ENCODE measurements at regions not wholly inside any gene's neighbourhood (a gene's known extent, or its start where the extent isn't known, plus 50 kb on each side); places are given as distances from the start of the nearest gene placed in this dataset.
A peak's percentile ranks its signal among the peaks of the same experiment; 100 is the strongest.

DNA sequence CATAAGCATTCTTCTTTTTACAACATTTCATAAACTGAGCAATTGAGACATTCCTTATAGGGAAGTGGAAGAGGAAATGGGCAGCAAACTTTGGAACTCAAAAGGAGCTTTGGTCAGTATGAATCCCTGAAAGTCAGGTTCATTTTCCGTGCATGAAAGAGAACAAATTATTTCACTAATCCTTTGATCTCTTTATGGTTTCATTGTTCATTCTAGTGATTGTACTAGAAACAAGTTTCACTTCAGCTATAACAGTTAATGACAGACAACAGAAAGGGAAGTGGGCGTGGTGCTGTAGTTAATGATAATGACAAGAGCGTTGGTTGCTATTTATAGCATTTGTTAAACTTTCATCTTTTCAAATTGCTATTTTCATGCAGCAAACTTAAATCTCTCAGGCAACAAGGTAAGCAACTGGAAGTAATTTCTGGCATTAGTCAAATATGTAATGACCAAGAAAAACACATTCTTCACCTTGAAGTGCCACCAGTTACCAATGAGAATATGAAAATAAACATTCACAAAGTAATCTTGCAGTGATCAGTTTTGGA lies 98.4 kb downstream of the AREG start:
- intact Hi-C loops (cut with micrococcal nuclease; ENCODE audit: unreplicated experiment), result no loop called here
- H3K9me2 ChIP-seq (ENCODE audit: insufficient read depth, low read length), result no peaks in the 10 kb centered on the region
- H3K36me3 ChIP-seq (ENCODE audit: insufficient read depth, low read length), result no peaks in the 10 kb centered on the region
- peak; percentile 1 for DNase-seq (ENCODE audit: low spot score)
- TF ChIP-seq EZH2phosphoT487 (IDR thresholded peaks at IDR 0.05; ENCODE audit: borderline replicate concordance, low read depth, low read length), result no peak
- TF ChIP-seq, protein P1, sequence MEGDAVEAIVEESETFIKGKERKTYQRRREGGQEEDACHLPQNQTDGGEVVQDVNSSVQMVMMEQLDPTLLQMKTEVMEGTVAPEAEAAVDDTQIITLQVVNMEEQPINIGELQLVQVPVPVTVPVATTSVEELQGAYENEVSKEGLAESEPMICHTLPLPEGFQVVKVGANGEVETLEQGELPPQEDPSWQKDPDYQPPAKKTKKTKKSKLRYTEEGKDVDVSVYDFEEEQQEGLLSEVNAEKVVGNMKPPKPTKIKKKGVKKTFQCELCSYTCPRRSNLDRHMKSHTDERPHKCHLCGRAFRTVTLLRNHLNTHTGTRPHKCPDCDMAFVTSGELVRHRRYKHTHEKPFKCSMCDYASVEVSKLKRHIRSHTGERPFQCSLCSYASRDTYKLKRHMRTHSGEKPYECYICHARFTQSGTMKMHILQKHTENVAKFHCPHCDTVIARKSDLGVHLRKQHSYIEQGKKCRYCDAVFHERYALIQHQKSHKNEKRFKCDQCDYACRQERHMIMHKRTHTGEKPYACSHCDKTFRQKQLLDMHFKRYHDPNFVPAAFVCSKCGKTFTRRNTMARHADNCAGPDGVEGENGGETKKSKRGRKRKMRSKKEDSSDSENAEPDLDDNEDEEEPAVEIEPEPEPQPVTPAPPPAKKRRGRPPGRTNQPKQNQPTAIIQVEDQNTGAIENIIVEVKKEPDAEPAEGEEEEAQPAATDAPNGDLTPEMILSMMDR (conservative IDR thresholded peaks at IDR 0.05; ENCODE audit: low read length), result no peak
- ChIA-PET POLR2A (no interaction called here), CTCF (ENCODE audit: unreplicated experiment) (no interaction called here)
- no peak overlapping the region for H3K27ac ChIP-seq (ENCODE audit: low read depth, low read length, poor library complexity, severe bottlenecking)
- BruUV-seq (replicated peaks), result no TSS peak
- H3K4me3 ChIP-seq (ENCODE audit: low read depth, low read length, poor library complexity, severe bottlenecking), result no peak overlapping the region
- H4K20me1 ChIP-seq (ENCODE audit: insufficient read depth, low read length), result no peaks in the 10 kb centered on the region
- no peak overlapping the region for H3K4me2 ChIP-seq (ENCODE audit: low read length)
- H2AFZ ChIP-seq (ENCODE audit: low read length), result no peak overlapping the region
- no peaks in the 10 kb centered on the region for H3K4me1 ChIP-seq (ENCODE audit: insufficient read depth, low read length, poor library complexity, severe bottlenecking)
- H3K79me2 ChIP-seq (ENCODE audit: insufficient read depth, low read depth, low read length), result no peaks in the 10 kb centered on the region
- H3K9me3 ChIP-seq (ENCODE audit: low read length), result no peaks in the 10 kb centered on the region

GRCh38 chr4:74543983-74544382 lies 99.0 kb downstream of the AREG start:
- no peaks in the 10 kb centered on the region for H3K9me3 ChIP-seq (ENCODE audit: low read length)
- intact Hi-C loops (cut with micrococcal nuclease; ENCODE audit: unreplicated experiment), result no loop called here
- POLR2A ChIA-PET, result interaction anchor here (0.6 kb wide), 1 partner anchor 1211 kb away, joined by 4 read pairs; no protein-coding TSS in a partner anchor
- no TSS peak for BruUV-seq (replicated peaks)
- CTCF ChIA-PET (ENCODE audit: unreplicated experiment), result interaction anchor here (1.0 kb wide), 1 partner anchor 165 kb away, joined by 3 read pairs; no protein-coding TSS in a partner anchor
- H2AFZ ChIP-seq (ENCODE audit: low read length), result no peak overlapping the region
- H3K4me1 ChIP-seq (ENCODE audit: insufficient read depth, low read length, poor library complexity, severe bottlenecking), result no peaks in the 10 kb centered on the region
- no peaks in the 10 kb centered on the region for H3K79me2 ChIP-seq (ENCODE audit: insufficient read depth, low read depth, low read length)
- H3K27ac ChIP-seq (ENCODE audit: low read depth, low read length, poor library complexity, severe bottlenecking), result no peak overlapping the region
- H4K20me1 ChIP-seq (ENCODE audit: insufficient read depth, low read length), result no peaks in the 10 kb centered on the region
- no peak overlapping the region for H3K4me3 ChIP-seq (ENCODE audit: low read depth, low read length, poor library complexity, severe bottlenecking)
- DNase-seq (ENCODE audit: low spot score), result no peak
- TF ChIP-seq, protein P1 (conservative IDR thresholded peaks at IDR 0.05; ENCODE audit: low read length), result no peak
- TF ChIP-seq EZH2phosphoT487 (IDR thresholded peaks at IDR 0.05; ENCODE audit: borderline replicate concordance, low read depth, low read length), result no peak
- H3K9me2 ChIP-seq (ENCODE audit: insufficient read depth, low read length), result no peaks in the 10 kb centered on the region
- no peaks in the 10 kb centered on the region for H3K36me3 ChIP-seq (ENCODE audit: insufficient read depth, low read length)
- no peak overlapping the region for H3K4me2 ChIP-seq (ENCODE audit: low read length)

GRCh38 chr4:74544655-74545361 lies 99.9 kb downstream of the AREG start:
- H3K9me3 ChIP-seq (ENCODE audit: low read length), result no peaks in the 10 kb centered on the region
- no peak for TF ChIP-seq EZH2phosphoT487 (IDR thresholded peaks at IDR 0.05; ENCODE audit: borderline replicate concordance, low read depth, low read length)
- TF ChIP-seq, protein P1 (conservative IDR thresholded peaks at IDR 0.05; ENCODE audit: low read length), result no peak
- H3K9me2 ChIP-seq (ENCODE audit: insufficient read depth, low read length), result no peaks in the 10 kb centered on the region
- intact Hi-C loops (cut with micrococcal nuclease; ENCODE audit: unreplicated experiment), result no loop called here
- H3K4me2 ChIP-seq (ENCODE audit: low read length), result no peak overlapping the region
- H3K27ac ChIP-seq (ENCODE audit: low read depth, low read length, poor library complexity, severe bottlenecking), result no peak overlapping the region
- no peaks in the 10 kb centered on the region for H3K4me1 ChIP-seq (ENCODE audit: insufficient read depth, low read length, poor library complexity, severe bottlenecking)
- H4K20me1 ChIP-seq (ENCODE audit: insufficient read depth, low read length), result no peaks in the 10 kb centered on the region
- no peak for DNase-seq (ENCODE audit: low spot score)
- ChIA-PET CTCF (ENCODE audit: unreplicated experiment) (interaction anchor here (1.0 kb wide), 1 partner anchor 166 kb away, joined by 3 read pairs; no protein-coding TSS in a partner anchor), POLR2A (interaction anchor here (0.6 to 0.7 kb wide), 2 partner anchors 11 to 1212 kb away, joined by 3 to 4 read pairs; no protein-coding TSS in a partner anchor)
- H3K4me3 ChIP-seq (ENCODE audit: low read depth, low read length, poor library complexity, severe bottlenecking), result no peak overlapping the region
- no peaks in the 10 kb centered on the region for H3K79me2 ChIP-seq (ENCODE audit: insufficient read depth, low read depth, low read length)
- H3K36me3 ChIP-seq (ENCODE audit: insufficient read depth, low read length), result no peaks in the 10 kb centered on the region
- no peak overlapping the region for H2AFZ ChIP-seq (ENCODE audit: low read length)
- no TSS peak for BruUV-seq (replicated peaks)

Data from OCI-LY7 (cell line).